ENCODE measurements at regions not wholly inside any gene's neighbourhood (a gene's known extent, or its start where the extent isn't known, plus 50 kb on each side); places are given as distances from the start of the nearest gene placed in this dataset.

- Mint-ChIP-seq H3K27ac (no peak overlapping the region), H3K4me3 (no peak overlapping the region), H3K27me3 (ENCODE audit: insufficient read depth) (no peaks in the 10 kb centered on the region), H3K36me3 (ENCODE audit: low read depth) (no peaks in the 10 kb centered on the region), H3K9me3 (no peaks in the 10 kb centered on the region), H3K4me1 (no peaks in the 10 kb centered on the region)
- no peak for DNase-seq
- Histone ChIP-seq H3K9me3 (ENCODE audit: control insufficient read depth, low read length) (peaks cover 15% of the 10 kb centered on the region), H3K4me3 (ENCODE audit: low read length) (no peak overlapping the region), H3K9ac (ENCODE audit: extremely low read depth, low read length, poor library complexity, severe bottlenecking) (no peak overlapping the region), H3K27me3 (ENCODE audit: control insufficient read depth, insufficient read depth, low read length, poor library complexity, severe bottlenecking) (no peaks in the 10 kb centered on the region), H3K27ac (ENCODE audit: low read depth, low read length) (no peak overlapping the region), H3K4me1 (ENCODE audit: control insufficient read depth, insufficient read depth, low read length) (no peaks in the 10 kb centered on the region), H3K36me3 (ENCODE audit: control insufficient read depth, insufficient read depth, low read length) (no peaks in the 10 kb centered on the region)
- 86% methylated on average over 1 of the region's 1 CpG; no CpG with 5 or more reads in 1 of the 2 experiments for WGBS, 2 experiments (ENCODE audit: insufficient coverage in 1 of 2, insufficient read length in 1 of 2)
- no peak for TF ChIP-seq CTCF (conservative IDR thresholded peaks at IDR 0.05)
Measured at GRCh38 chr11:37572491-37573171, 974.6 kb upstream of the RAG2 start.

GRCh38 chr11:37571246-37571645 lies 973.2 kb upstream of the RAG2 start:
- Mint-ChIP-seq H3K4me1 (no peaks in the 10 kb centered on the region), H3K27me3 (ENCODE audit: insufficient read depth) (no peaks in the 10 kb centered on the region), H3K27ac (no peak overlapping the region), H3K36me3 (ENCODE audit: low read depth) (no peaks in the 10 kb centered on the region), H3K4me3 (no peak overlapping the region), H3K9me3 (no peaks in the 10 kb centered on the region)
- no peak overlapping the region for H3K4me3 ChIP-seq (ENCODE audit: low read length)
- no peak overlapping the region for H3K27ac ChIP-seq (ENCODE audit: low read depth, low read length)
- no peaks in the 10 kb centered on the region for H3K4me1 ChIP-seq (ENCODE audit: control insufficient read depth, insufficient read depth, low read length)
- TF ChIP-seq CTCF (conservative IDR thresholded peaks at IDR 0.05), result no peak
- WGBS, 2 experiments (ENCODE audit: insufficient coverage in 1 of 2, insufficient read length in 1 of 2), result 95 to 100% methylated on average over 2 of the region's 2 CpGs
- no peak overlapping the region for H3K9ac ChIP-seq (ENCODE audit: extremely low read depth, low read length, poor library complexity, severe bottlenecking)
- DNase-seq, result no peak
- no peaks in the 10 kb centered on the region for H3K27me3 ChIP-seq (ENCODE audit: control insufficient read depth, insufficient read depth, low read length, poor library complexity, severe bottlenecking)
- H3K36me3 ChIP-seq (ENCODE audit: control insufficient read depth, insufficient read depth, low read length), result no peaks in the 10 kb centered on the region
- peaks cover 6% of the 10 kb centered on the region for H3K9me3 ChIP-seq (ENCODE audit: control insufficient read depth, low read length)

GRCh38 chr11:37560991-37561390 lies 963.0 kb upstream of the RAG2 start:
- no peaks in the 10 kb centered on the region for H3K36me3 ChIP-seq (ENCODE audit: control insufficient read depth, insufficient read depth, low read length)
- Mint-ChIP-seq H3K4me1 (peaks cover 13% of the 10 kb centered on the region), H3K9me3 (no peaks in the 10 kb centered on the region), H3K4me3 (no peak overlapping the region), H3K27ac (no peak overlapping the region), H3K27me3 (ENCODE audit: insufficient read depth) (peaks cover 4% of the 10 kb centered on the region), H3K36me3 (ENCODE audit: low read depth) (no peaks in the 10 kb centered on the region)
- H3K4me3 ChIP-seq (ENCODE audit: low read length), result no peak overlapping the region
- no peak for DNase-seq
- no peak for TF ChIP-seq CTCF (conservative IDR thresholded peaks at IDR 0.05)
- H3K9ac ChIP-seq (ENCODE audit: extremely low read depth, low read length, poor library complexity, severe bottlenecking), result no peak overlapping the region
- H3K9me3 ChIP-seq (ENCODE audit: control insufficient read depth, low read length), result no peaks in the 10 kb centered on the region
- no peak overlapping the region for H3K27ac ChIP-seq (ENCODE audit: low read depth, low read length)
- peaks cover 14% of the 10 kb centered on the region for H3K27me3 ChIP-seq (ENCODE audit: control insufficient read depth, insufficient read depth, low read length, poor library complexity, severe bottlenecking)
- WGBS, 2 experiments (ENCODE audit: insufficient coverage in 1 of 2, insufficient read length in 1 of 2), result 89 to 100% methylated on average over 2 of the region's 2 CpGs
- peaks cover 5% of the 10 kb centered on the region for H3K4me1 ChIP-seq (ENCODE audit: control insufficient read depth, insufficient read depth, low read length)
